Astrocyte (in vitro differentiated cells and primary cell): ENCODE measurements at regions not wholly inside any gene's neighbourhood (a gene's known extent, or its start where the extent isn't known, plus 50 kb on each side); places are given as distances from the start of the nearest gene placed in this dataset.

Source experiments
- EZH2 ChIP-seq: IDR thresholded peaks from 2 replicates; pipeline ENCODE4 v1.6.1; 2012; ENCODE audit warnings: mild to moderate bottlenecking, low read length, inconsistent platforms; ENCODE audit not compliant: insufficient read depth
- TF ChIP-seq, protein P1 (sequence below): IDR thresholded peaks from 2 replicates; pipeline ENCODE4 v1.5.1; 2011; ENCODE audit warnings: low read depth, mild to moderate bottlenecking, inconsistent platforms, low read length, moderate library complexity; ENCODE audit not compliant: insufficient read depth

DNA sequence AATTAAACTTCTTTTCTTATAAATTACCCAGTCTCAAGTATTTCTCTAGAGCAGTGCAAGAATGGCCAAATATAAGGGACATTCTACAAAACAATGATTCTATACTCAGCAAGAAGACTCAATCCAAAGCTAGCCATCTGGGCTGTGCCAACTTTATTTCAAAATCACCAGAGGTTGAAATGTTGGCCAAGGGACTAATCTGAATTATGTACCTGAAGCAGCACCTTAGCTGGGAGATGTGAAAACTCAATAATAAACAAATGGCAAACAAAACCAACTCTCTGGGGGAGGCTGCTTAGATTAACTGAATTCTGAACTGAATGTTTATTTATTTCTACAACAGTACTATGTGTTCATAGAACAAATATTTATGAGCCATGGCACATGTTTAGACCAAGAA is 251.3 kb downstream of the RDH14 start:
- TF ChIP-seq, protein P1, sequence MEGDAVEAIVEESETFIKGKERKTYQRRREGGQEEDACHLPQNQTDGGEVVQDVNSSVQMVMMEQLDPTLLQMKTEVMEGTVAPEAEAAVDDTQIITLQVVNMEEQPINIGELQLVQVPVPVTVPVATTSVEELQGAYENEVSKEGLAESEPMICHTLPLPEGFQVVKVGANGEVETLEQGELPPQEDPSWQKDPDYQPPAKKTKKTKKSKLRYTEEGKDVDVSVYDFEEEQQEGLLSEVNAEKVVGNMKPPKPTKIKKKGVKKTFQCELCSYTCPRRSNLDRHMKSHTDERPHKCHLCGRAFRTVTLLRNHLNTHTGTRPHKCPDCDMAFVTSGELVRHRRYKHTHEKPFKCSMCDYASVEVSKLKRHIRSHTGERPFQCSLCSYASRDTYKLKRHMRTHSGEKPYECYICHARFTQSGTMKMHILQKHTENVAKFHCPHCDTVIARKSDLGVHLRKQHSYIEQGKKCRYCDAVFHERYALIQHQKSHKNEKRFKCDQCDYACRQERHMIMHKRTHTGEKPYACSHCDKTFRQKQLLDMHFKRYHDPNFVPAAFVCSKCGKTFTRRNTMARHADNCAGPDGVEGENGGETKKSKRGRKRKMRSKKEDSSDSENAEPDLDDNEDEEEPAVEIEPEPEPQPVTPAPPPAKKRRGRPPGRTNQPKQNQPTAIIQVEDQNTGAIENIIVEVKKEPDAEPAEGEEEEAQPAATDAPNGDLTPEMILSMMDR, result no peak
- no peak for TF ChIP-seq EZH2
